HepG2 (cell line): ENCODE measurements at regions not wholly inside any gene's neighbourhood (a gene's known extent, or its start where the extent isn't known, plus 50 kb on each side); places are given as distances from the start of the nearest gene placed in this dataset.

Experiments used
- ATAC-seq: fragments of 200-7000 bp; cut with Tn5 transposase; 3 replicates; pipeline ENCODE4 v1.9.1; 2020; ENCODE audit warnings: mild to moderate bottlenecking, moderate library complexity
- BruUV-seq: library from RNA; stranded (reverse); fragments of 400-500 nt; replicated peaks from 2 replicates; lab custom pipeline; 2021; lab: Mats Ljungman, UMichigan
- CTCF ChIA-PET: fragments of 300-600 bp; formaldehyde crosslinking; extraction: SDS; loops from one replicate; lab custom pipeline; 2021; ENCODE audit warnings: low total read pairs, inconsistent platforms, low intra/inter-chr PET ratio; lab: Yijun Ruan, JAX
- POLR2A ChIA-PET: fragments of 350-600 bp; sonication (Branson Sonifier 250); formaldehyde crosslinking; loops from one replicate; lab custom pipeline; 2020; ENCODE audit warnings: antibody characterized with exemption, inconsistent platforms; lab: Yijun Ruan, JAX
- DNase-seq: peaks from one replicate; pipeline ENCODE4 v3.0.0-alpha.2; 2015; ENCODE audit warnings: low spot score
- FAIRE-seq: peaks from 3 replicates; lab custom pipeline; 2011; peaks lifted over from hg19 to GRCh38; lab: Jason Lieb, UNC
- H2AFZ ChIP-seq: one replicate; pipeline ENCODE4 v1.6.1; 2011; ENCODE audit warnings: low read length, inconsistent platforms
- H3K27ac ChIP-seq: fragments of 300-600 bp; 3 replicates; pipeline ENCODE4 v1.8.0; 2011; ENCODE audit warnings: mixed run types, mild to moderate bottlenecking, mixed read lengths, low read length, inconsistent platforms; ENCODE audit not compliant: insufficient read depth; ENCODE audit errors: extremely low read length
- H3K27me3 ChIP-seq, 2 experiments: fragments of 200-600 bp in 1 of 2; 2 replicates in 1 of 2; 3 replicates in 1 of 2; pipeline versions ENCODE4 v1.6.0 to v1.8.0; 2011; ENCODE audit warnings: low read length in 2 of 2, mild to moderate bottlenecking in 2 of 2, moderate library complexity in 2 of 2, inconsistent platforms in 1 of 2; ENCODE audit not compliant: insufficient read depth in 2 of 2, control insufficient read depth in 1 of 2
- H3K36me3 ChIP-seq, 2 experiments: fragments of 200-600 bp in 1 of 2; replicated peaks in 1 of 2; 2 replicates in 1 of 2; 3 replicates in 1 of 2; pipeline versions ENCODE4 v1.5.1 to v1.8.0; 2011; ENCODE audit warnings: low read length in 2 of 2, inconsistent platforms in 1 of 2; ENCODE audit not compliant: insufficient read depth in 2 of 2, control insufficient read depth in 1 of 2
- H3K4me1 ChIP-seq: 2 replicates; pipeline ENCODE4 v1.5.1; 2012; ENCODE audit warnings: low read length, inconsistent platforms; ENCODE audit not compliant: insufficient read depth
- H3K4me2 ChIP-seq: 2 replicates; pipeline ENCODE4 v1.6.0; 2011; ENCODE audit warnings: low read depth, low read length, inconsistent platforms
- H3K4me3 ChIP-seq, 3 experiments: fragments of 200-600 bp in 1 of 3; sonication (generic), shearing (Covaris generic) in 1 of 3; replicated peaks in 1 of 3; 2 replicates each; pipeline ENCODE4 v1.5.1; 2011 to 2016; ENCODE audit warnings: low read length in 3 of 3, inconsistent platforms in 2 of 3, low read depth in 2 of 3, mild to moderate bottlenecking in 2 of 3, control low read depth in 1 of 3, mixed read lengths in 1 of 3; ENCODE audit not compliant: insufficient read depth in 1 of 3
- H3K79me2 ChIP-seq: one replicate; pipeline ENCODE4 v1.6.1; 2011; ENCODE audit warnings: low read length, inconsistent platforms; ENCODE audit not compliant: insufficient read depth
- H3K9ac ChIP-seq: 2 replicates; pipeline ENCODE4 v1.6.0; 2011; ENCODE audit warnings: mild to moderate bottlenecking, low read depth, low read length, inconsistent platforms; ENCODE audit not compliant: insufficient read depth
- H3K9me3 ChIP-seq: 2 replicates; pipeline ENCODE4 v1.5.1; 2012; ENCODE audit warnings: mild to moderate bottlenecking, low read length
- H4K20me1 ChIP-seq: 2 replicates; pipeline ENCODE4 v1.6.0; 2011; ENCODE audit warnings: inconsistent platforms, mild to moderate bottlenecking, low read length, moderate library complexity; ENCODE audit not compliant: insufficient read depth
- BHLHE40 ChIP-seq: IDR thresholded peaks from 2 replicates; pipeline ENCODE4 v1.6.1; 2011; ENCODE audit warnings: low read length, improper control_type of control experiment
- ESRRA ChIP-seq: sonication (generic); formaldehyde crosslinking; IDR thresholded peaks from 2 replicates; pipeline ENCODE4 v1.5.1; 2020; ENCODE audit warnings: mild to moderate bottlenecking, low read depth, missing genetic modification reagents
- HOXA9 ChIP-seq: sonication (generic); formaldehyde crosslinking; IDR thresholded peaks from 2 replicates; pipeline ENCODE4 v1.8.1; 2022; ENCODE audit warnings: missing genetic modification reagents, mild to moderate bottlenecking, moderate library complexity, borderline replicate concordance
- ZC3H13 ChIP-seq: sonication (generic); formaldehyde crosslinking; IDR thresholded peaks from 2 replicates; pipeline ENCODE4 v1.8.1; 2023; ENCODE audit warnings: mild to moderate bottlenecking, missing genetic modification reagents, moderate library complexity
- ZMYM4 ChIP-seq: sonication (generic); formaldehyde crosslinking; IDR thresholded peaks from 2 replicates; pipeline ENCODE4 v1.8.1; 2023; ENCODE audit warnings: mild to moderate bottlenecking, missing genetic modification reagents
- ZNF350 ChIP-seq: sonication (generic); formaldehyde crosslinking; IDR thresholded peaks from 2 replicates; pipeline ENCODE4 v1.4.0; 2020; ENCODE audit warnings: mild to moderate bottlenecking, low read depth, missing genetic modification reagents, borderline replicate concordance
- ZNF597 ChIP-seq: sonication (generic); formaldehyde crosslinking; IDR thresholded peaks from 2 replicates; pipeline ENCODE4 v1.5.0; 2020; ENCODE audit warnings: missing genetic modification reagents
- ZNF83 ChIP-seq: sonication (generic); formaldehyde crosslinking; IDR thresholded peaks from 2 replicates; pipeline ENCODE4 v1.4.0; 2020; ENCODE audit warnings: missing genetic modification reagents, mild to moderate bottlenecking, borderline replicate concordance
- WGBS: methylation state at CpG from one replicate; pipeline ENCODE4 v1.1.6; 2017; ENCODE audit warnings: low lambda C conversion rate; 5-methylcytosine and 5-hydroxymethylcytosine counted together
- in situ Hi-C: cut with HindIII; loops from 2 replicates; pipeline ENCODE4 v1.10.0; 2017; ENCODE audit warnings: low pct_unique_long_range_greater_than_20kb; ENCODE audit not compliant: extremely low pct_ligation_motif_present
- intact Hi-C: fragments of 100-400 bp; cut with micrococcal nuclease; formaldehyde crosslinking; loops from one replicate; pipeline ENCODE4 v1.10.0; 2022; ENCODE audit not compliant: unreplicated experiment
- TF ChIP-seq, protein P1 (sequence below): sonication (generic); formaldehyde crosslinking; IDR thresholded peaks from 2 replicates; pipeline ENCODE4 v1.5.0; 2020; ENCODE audit warnings: missing genetic modification reagents
- TF ChIP-seq, protein P2 (sequence below): sonication (generic); formaldehyde crosslinking; IDR thresholded peaks from 2 replicates; pipeline ENCODE4 v1.5.1; 2020; ENCODE audit warnings: missing genetic modification reagents, mild to moderate bottlenecking, borderline replicate concordance
- TF ChIP-seq, protein P3 (sequence below): sonication (generic); formaldehyde crosslinking; IDR thresholded peaks from 2 replicates; pipeline ENCODE4 v1.4.0; 2020; ENCODE audit warnings: missing genetic modification reagents, borderline replicate concordance

- no peak overlapping the region for H3K27ac ChIP-seq
- POLR2A ChIA-PET = no interaction called here
- H3K9ac ChIP-seq = no peak overlapping the region
- in situ Hi-C loops = loop anchor here (5.0 to 10.0 kb wide), 2 partner anchors 157 to 190 kb away; no protein-coding TSS in a partner anchor
- CTCF ChIA-PET = interaction anchor here (1.3 kb wide), 1 partner anchor 158 kb away, joined by 3 read pairs; no protein-coding TSS in a partner anchor
- H3K27me3 ChIP-seq = no peaks in the 10 kb centered on the region
- 28% methylated on average over 7 of the region's 7 CpGs for WGBS
- H3K4me2 ChIP-seq = no peak overlapping the region
- H2AFZ ChIP-seq = no peak overlapping the region
- FAIRE-seq = no peak
- intact Hi-C loops = no loop called here
- no peak overlapping the region for H3K4me3 ChIP-seq
- H3K9me3 ChIP-seq = no peaks in the 10 kb centered on the region
- no peak for DNase-seq
- H4K20me1 ChIP-seq = no peaks in the 10 kb centered on the region
- no peaks in the 10 kb centered on the region for H3K79me2 ChIP-seq
- no peak for ATAC-seq
- BruUV-seq = no TSS peak
- no peaks in the 10 kb centered on the region for H3K4me1 ChIP-seq
- H3K36me3 ChIP-seq = no peaks in the 10 kb centered on the region
- no peak for TF ChIP-seq ZNF597
- TF ChIP-seq HOXA9 = no peak
- TF ChIP-seq ZNF350 = no peak
- no peak for TF ChIP-seq ZMYM4
- TF ChIP-seq, protein P1, sequence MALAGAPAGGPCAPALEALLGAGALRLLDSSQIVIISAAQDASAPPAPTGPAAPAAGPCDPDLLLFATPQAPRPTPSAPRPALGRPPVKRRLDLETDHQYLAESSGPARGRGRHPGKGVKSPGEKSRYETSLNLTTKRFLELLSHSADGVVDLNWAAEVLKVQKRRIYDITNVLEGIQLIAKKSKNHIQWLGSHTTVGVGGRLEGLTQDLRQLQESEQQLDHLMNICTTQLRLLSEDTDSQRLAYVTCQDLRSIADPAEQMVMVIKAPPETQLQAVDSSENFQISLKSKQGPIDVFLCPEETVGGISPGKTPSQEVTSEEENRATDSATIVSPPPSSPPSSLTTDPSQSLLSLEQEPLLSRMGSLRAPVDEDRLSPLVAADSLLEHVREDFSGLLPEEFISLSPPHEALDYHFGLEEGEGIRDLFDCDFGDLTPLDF = no peak
- no peak for TF ChIP-seq ZNF83 (CRISPR knock-in tag)
- TF ChIP-seq, protein P2, sequence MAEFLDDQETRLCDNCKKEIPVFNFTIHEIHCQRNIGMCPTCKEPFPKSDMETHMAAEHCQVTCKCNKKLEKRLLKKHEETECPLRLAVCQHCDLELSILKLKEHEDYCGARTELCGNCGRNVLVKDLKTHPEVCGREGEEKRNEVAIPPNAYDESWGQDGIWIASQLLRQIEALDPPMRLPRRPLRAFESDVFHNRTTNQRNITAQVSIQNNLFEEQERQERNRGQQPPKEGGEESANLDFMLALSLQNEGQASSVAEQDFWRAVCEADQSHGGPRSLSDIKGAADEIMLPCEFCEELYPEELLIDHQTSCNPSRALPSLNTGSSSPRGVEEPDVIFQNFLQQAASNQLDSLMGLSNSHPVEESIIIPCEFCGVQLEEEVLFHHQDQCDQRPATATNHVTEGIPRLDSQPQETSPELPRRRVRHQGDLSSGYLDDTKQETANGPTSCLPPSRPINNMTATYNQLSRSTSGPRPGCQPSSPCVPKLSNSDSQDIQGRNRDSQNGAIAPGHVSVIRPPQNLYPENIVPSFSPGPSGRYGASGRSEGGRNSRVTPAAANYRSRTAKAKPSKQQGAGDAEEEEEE (CRISPR knock-in tag) = no peak
- no peak for TF ChIP-seq BHLHE40
- no peak for TF ChIP-seq ZC3H13
- TF ChIP-seq, protein P3, sequence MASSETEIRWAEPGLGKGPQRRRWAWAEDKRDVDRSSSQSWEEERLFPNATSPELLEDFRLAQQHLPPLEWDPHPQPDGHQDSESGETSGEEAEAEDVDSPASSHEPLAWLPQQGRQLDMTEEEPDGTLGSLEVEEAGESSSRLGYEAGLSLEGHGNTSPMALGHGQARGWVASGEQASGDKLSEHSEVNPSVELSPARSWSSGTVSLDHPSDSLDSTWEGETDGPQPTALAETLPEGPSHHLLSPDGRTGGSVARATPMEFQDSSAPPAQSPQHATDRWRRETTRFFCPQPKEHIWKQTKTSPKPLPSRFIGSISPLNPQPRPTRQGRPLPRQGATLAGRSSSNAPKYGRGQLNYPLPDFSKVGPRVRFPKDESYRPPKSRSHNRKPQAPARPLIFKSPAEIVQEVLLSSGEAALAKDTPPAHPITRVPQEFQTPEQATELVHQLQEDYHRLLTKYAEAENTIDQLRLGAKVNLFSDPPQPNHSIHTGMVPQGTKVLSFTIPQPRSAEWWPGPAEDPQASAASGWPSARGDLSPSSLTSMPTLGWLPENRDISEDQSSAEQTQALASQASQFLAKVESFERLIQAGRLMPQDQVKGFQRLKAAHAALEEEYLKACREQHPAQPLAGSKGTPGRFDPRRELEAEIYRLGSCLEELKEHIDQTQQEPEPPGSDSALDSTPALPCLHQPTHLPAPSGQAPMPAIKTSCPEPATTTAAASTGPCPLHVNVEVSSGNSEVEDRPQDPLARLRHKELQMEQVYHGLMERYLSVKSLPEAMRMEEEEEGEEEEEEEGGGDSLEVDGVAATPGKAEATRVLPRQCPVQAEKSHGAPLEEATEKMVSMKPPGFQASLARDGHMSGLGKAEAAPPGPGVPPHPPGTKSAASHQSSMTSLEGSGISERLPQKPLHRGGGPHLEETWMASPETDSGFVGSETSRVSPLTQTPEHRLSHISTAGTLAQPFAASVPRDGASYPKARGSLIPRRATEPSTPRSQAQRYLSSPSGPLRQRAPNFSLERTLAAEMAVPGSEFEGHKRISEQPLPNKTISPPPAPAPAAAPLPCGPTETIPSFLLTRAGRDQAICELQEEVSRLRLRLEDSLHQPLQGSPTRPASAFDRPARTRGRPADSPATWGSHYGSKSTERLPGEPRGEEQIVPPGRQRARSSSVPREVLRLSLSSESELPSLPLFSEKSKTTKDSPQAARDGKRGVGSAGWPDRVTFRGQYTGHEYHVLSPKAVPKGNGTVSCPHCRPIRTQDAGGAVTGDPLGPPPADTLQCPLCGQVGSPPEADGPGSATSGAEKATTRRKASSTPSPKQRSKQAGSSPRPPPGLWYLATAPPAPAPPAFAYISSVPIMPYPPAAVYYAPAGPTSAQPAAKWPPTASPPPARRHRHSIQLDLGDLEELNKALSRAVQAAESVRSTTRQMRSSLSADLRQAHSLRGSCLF = no peak
- TF ChIP-seq ESRRA (CRISPR knock-in tag) = no peak
These were observed 130.6 kb downstream of the FAM174B start for GRCh38 chr15:92524874-92525565.
